IMR-90 (cell line): ENCODE measurements at regions not wholly inside any gene's neighbourhood (a gene's known extent, or its start where the extent isn't known, plus 50 kb on each side); places are given as distances from the start of the nearest gene placed in this dataset.
A peak's percentile ranks its signal among the peaks of the same experiment; 100 is the strongest.

Source experiments
- ATAC-seq: fragments of 200-7000 bp; cut with Tn5 transposase; 2 replicates; pipeline ENCODE4 v1.9.1; 2020; ENCODE audit warnings: low read depth, mild to moderate bottlenecking, moderate library complexity
- BruUV-seq: library from RNA; stranded (reverse); fragments of 400-500 nt; replicated peaks from 2 replicates; lab custom pipeline; 2021; lab: Mats Ljungman, UMichigan
- CTCF ChIA-PET: fragments of 300-600 bp; formaldehyde crosslinking; extraction: SDS; loops from one replicate; lab custom pipeline; 2021; ENCODE audit warnings: antibody characterized with exemption; lab: Yijun Ruan, JAX
- POLR2A ChIA-PET: fragments of 300-600 bp; sonication (Branson Sonifier 250); formaldehyde crosslinking; loops from one replicate; lab custom pipeline; 2022; ENCODE audit warnings: antibody characterized with exemption; ENCODE audit not compliant: unreplicated experiment; lab: Charles Lee
- DNase-seq: peaks from one replicate; pipeline ENCODE4 v3.0.0; 2013
- H2AFZ ChIP-seq: replicated peaks from 2 replicates; pipeline ENCODE3; 2013; ENCODE audit warnings: low read length, mild to moderate bottlenecking; ENCODE audit not compliant: poor library complexity
- H2AK5ac ChIP-seq: 2 replicates; pipeline ENCODE4 v1.6.1; 2013; ENCODE audit warnings: low read depth, low read length, inconsistent platforms
- H2AK9ac ChIP-seq: replicated peaks from 2 replicates; pipeline ENCODE3; 2013; ENCODE audit warnings: mild to moderate bottlenecking, low read depth, low read length, moderate library complexity; ENCODE audit not compliant: poor library complexity
- H2BK120ac ChIP-seq: 2 replicates; pipeline ENCODE4 v1.6.1; 2013; ENCODE audit warnings: low read depth, low read length, inconsistent platforms
- H2BK15ac ChIP-seq: 3 replicates; pipeline ENCODE4 v1.6.1; 2013; ENCODE audit warnings: low read depth, low read length, inconsistent platforms
- H2BK20ac ChIP-seq: 2 replicates; pipeline ENCODE4 v1.6.1; 2013; ENCODE audit warnings: low read depth, mild to moderate bottlenecking, inconsistent platforms, low read length, moderate library complexity
- H2BK5ac ChIP-seq: 2 replicates; pipeline ENCODE4 v1.6.1; 2013; ENCODE audit warnings: mild to moderate bottlenecking, low read depth, low read length, inconsistent platforms; ENCODE audit not compliant: poor library complexity, severe bottlenecking
- H3K14ac ChIP-seq: replicated peaks from 2 replicates; pipeline ENCODE4 v1.6.1; 2013; ENCODE audit warnings: low read depth, low read length, inconsistent platforms
- H3K18ac ChIP-seq: 2 replicates; pipeline ENCODE4 v1.6.1; 2013; ENCODE audit warnings: low read depth, low read length, control low read depth
- H3K23ac ChIP-seq: 2 replicates; pipeline ENCODE4 v1.6.1; 2013; ENCODE audit warnings: low read depth, low read length, inconsistent platforms
- H3K27ac ChIP-seq: 2 replicates; pipeline ENCODE4 v1.5.1; 2013; ENCODE audit warnings: mild to moderate bottlenecking, control low read depth, low read length; ENCODE audit not compliant: insufficient read depth
- H3K27me3 ChIP-seq: 2 replicates; pipeline ENCODE4 v1.6.1; 2013; ENCODE audit warnings: low read length; ENCODE audit not compliant: control insufficient read depth, insufficient read depth
- H3K36me3 ChIP-seq: 2 replicates; pipeline ENCODE4 v1.6.1; 2013; ENCODE audit warnings: low read length, mixed read lengths; ENCODE audit not compliant: control insufficient read depth, insufficient read depth
- H3K4ac ChIP-seq: 2 replicates; pipeline ENCODE4 v1.6.1; 2013; ENCODE audit warnings: low read depth, low read length, inconsistent platforms
- H3K4me1 ChIP-seq: 2 replicates; pipeline ENCODE4 v1.6.1; 2013; ENCODE audit warnings: low read length, mixed read lengths; ENCODE audit not compliant: control insufficient read depth, insufficient read depth
- H3K4me2 ChIP-seq: 2 replicates; pipeline ENCODE4 v1.6.1; 2013; ENCODE audit warnings: low read depth, mild to moderate bottlenecking, control low read depth, low read length, moderate library complexity
- H3K4me3 ChIP-seq: 2 replicates; pipeline ENCODE4 v1.5.1; 2013; ENCODE audit warnings: low read depth, mild to moderate bottlenecking, control low read depth, low read length, moderate library complexity; ENCODE audit not compliant: insufficient read depth
- H3K56ac ChIP-seq: 2 replicates; pipeline ENCODE4 v1.6.1; 2013; ENCODE audit warnings: low read length, inconsistent platforms; ENCODE audit not compliant: insufficient read depth; ENCODE audit errors: extremely low read depth
- H3K79me1 ChIP-seq, 2 experiments: 2 replicates each; pipeline ENCODE4 v1.6.1; 2013; ENCODE audit warnings: low read length in 2 of 2, inconsistent platforms in 1 of 2, low read depth in 1 of 2
- H3K9ac ChIP-seq: 2 replicates; pipeline ENCODE4 v1.6.1; 2013; ENCODE audit warnings: low read depth, low read length, control low read depth
- H3K9me1 ChIP-seq: 2 replicates; pipeline ENCODE4 v1.6.1; 2013; ENCODE audit warnings: low read length, inconsistent platforms; ENCODE audit not compliant: insufficient read depth
- H3K9me3 ChIP-seq: 2 replicates; pipeline ENCODE4 v1.6.1; 2013; ENCODE audit warnings: low read length; ENCODE audit not compliant: control insufficient read depth, insufficient read depth
- H4K20me1 ChIP-seq: 2 replicates; pipeline ENCODE4 v1.6.1; 2013; ENCODE audit warnings: low read length, inconsistent platforms; ENCODE audit not compliant: insufficient read depth
- H4K5ac ChIP-seq: 2 replicates; pipeline ENCODE4 v1.6.1; 2013; ENCODE audit warnings: mild to moderate bottlenecking, low read depth, low read length, control low read depth
- H4K8ac ChIP-seq, 2 experiments: 2 replicates each; pipeline ENCODE4 v1.6.1; 2013; ENCODE audit warnings: low read depth in 2 of 2, low read length in 2 of 2, control low read depth in 1 of 2, inconsistent platforms in 1 of 2
- H4K91ac ChIP-seq: 2 replicates; pipeline ENCODE4 v1.6.1; 2013; ENCODE audit warnings: low read depth, low read length, inconsistent platforms; ENCODE audit not compliant: insufficient read depth
- BHLHE40 ChIP-seq: fragments of 150-350 bp; IDR thresholded peaks from 2 replicates; pipeline ENCODE4 v1.6.1; 2016; ENCODE audit warnings: mild to moderate bottlenecking, low read depth, low read length
- CEBPB ChIP-seq: IDR thresholded peaks from 2 replicates; pipeline ENCODE4 v1.6.1; 2012; ENCODE audit warnings: low read depth, low read length, improper control_type of control experiment
- CHD1 ChIP-seq: IDR thresholded peaks from 2 replicates; pipeline ENCODE4 v1.6.1; 2012; ENCODE audit warnings: low read depth, low read length, improper control_type of control experiment
- CTCF ChIP-seq: conservative IDR thresholded peaks from 2 replicates; pipeline ENCODE4 v1.5.1; 2012; ENCODE audit warnings: mild to moderate bottlenecking, low read depth, low read length, improper control_type of control experiment
- ELK1 ChIP-seq: fragments of 150-350 bp; IDR thresholded peaks from 2 replicates; pipeline ENCODE4 v1.6.1; 2016; ENCODE audit warnings: low read depth, mild to moderate bottlenecking, low read length, moderate library complexity, borderline replicate concordance
- FOS ChIP-seq: fragments of 150-350 bp; IDR thresholded peaks from 2 replicates; pipeline ENCODE4 v1.6.1; 2016; ENCODE audit warnings: low read depth, low read length
- MAFK ChIP-seq: IDR thresholded peaks from 2 replicates; pipeline ENCODE4 v1.6.1; 2012; ENCODE audit warnings: low read depth, low read length, improper control_type of control experiment
- MAZ ChIP-seq: IDR thresholded peaks from 2 replicates; pipeline ENCODE4 v1.6.1; 2012; ENCODE audit warnings: low read depth, mild to moderate bottlenecking, low read length, improper control_type of control experiment, moderate library complexity, borderline replicate concordance
- NFE2L2 ChIP-seq: fragments of 150-350 bp; IDR thresholded peaks from 2 replicates; pipeline ENCODE4 v1.6.1; 2016; ENCODE audit warnings: low read depth, mild to moderate bottlenecking, low read length
- POLR2A ChIP-seq: IDR thresholded peaks from 2 replicates; pipeline ENCODE4 v1.6.1; 2012; ENCODE audit warnings: mild to moderate bottlenecking, low read depth, low read length
- RAD21 ChIP-seq: IDR thresholded peaks from 2 replicates; pipeline ENCODE4 v1.6.1; 2012; ENCODE audit warnings: low read length, improper control_type of control experiment
- RCOR1 ChIP-seq: IDR thresholded peaks from 2 replicates; pipeline ENCODE4 v1.6.1; 2012; ENCODE audit warnings: mild to moderate bottlenecking, low read length, improper control_type of control experiment; ENCODE audit not compliant: insufficient replicate concordance
- USF2 ChIP-seq: fragments of 150-350 bp; IDR thresholded peaks from 2 replicates; pipeline ENCODE4 v1.6.1; 2017; ENCODE audit warnings: mild to moderate bottlenecking, antibody characterized with exemption, low read length, low read depth
- WGBS, 2 experiments: methylation state at CpG; one replicate each; pipeline versions ENCODE4 v1.1.5 to v1.1.7; 2013; ENCODE audit warnings: missing lambda C conversion rate in 2 of 2; ENCODE audit not compliant: insufficient read length in 1 of 2; ENCODE audit errors: extremely low coverage in 2 of 2; 5-methylcytosine and 5-hydroxymethylcytosine counted together
- dilution Hi-C: fragments of 300-500 bp; cut with HindIII; formaldehyde crosslinking; loops from one replicate; pipeline ENCODE4 v1.14.3; 2018; ENCODE audit warnings: low sequenced_read_pairs; ENCODE audit not compliant: unreplicated experiment
- in situ Hi-C: fragments of 300-500 bp; cut with MboI; formaldehyde crosslinking; loops from 3 replicates; pipeline ENCODE4 v1.14.3; 2019; ENCODE audit warnings: low sequenced_read_pairs, inconsistent platforms, mixed read lengths
- intact Hi-C: fragments of 100-400 bp; cut with micrococcal nuclease; formaldehyde crosslinking; loops from 2 replicates; pipeline ENCODE4 v1.10.0; 2022

- H2BK5ac ChIP-seq: no peak overlapping the region
- ATAC-seq (peak; percentile 33), DNase-seq (peak; percentile 17)
- peak overlapping the region; percentile 5 for H2AK9ac ChIP-seq
- no peak overlapping the region for H3K4me2 ChIP-seq
- peak overlapping the region; percentile 25 for H2AFZ ChIP-seq
- H3K4ac ChIP-seq: peak overlapping the region; percentile 56; the same call in 1 of the 2 replicates
- ChIA-PET POLR2A (no interaction called here), CTCF (interaction anchor here (1.0 to 1.5 kb wide), 2 partner anchors 10 to 32 kb away, joined by 5 read pairs; no protein-coding TSS in a partner anchor)
- no peak overlapping the region for H3K9ac ChIP-seq
- no peaks in the 10 kb centered on the region for H3K9me3 ChIP-seq
- intact Hi-C loops (loop anchor here (5.0 kb wide), 1 partner anchor 54 kb away; the partner anchor contains the start of gene AKIRIN2), dilution Hi-C loops (no loop called here), in situ Hi-C loops (no loop called here)
- no peaks in the 10 kb centered on the region for H3K27me3 ChIP-seq
- no peak overlapping the region for H3K4me3 ChIP-seq
- no peaks in the 10 kb centered on the region for H4K20me1 ChIP-seq
- peak overlapping the region; percentile 49 for H3K14ac ChIP-seq
- H2BK20ac ChIP-seq: peak overlapping the region; percentile 59
- peak overlapping the region; percentile 30; the same call in 1 of the 2 replicates for H3K27ac ChIP-seq
- no peak overlapping the region; the same call in 1 of the 2 replicates for H3K18ac ChIP-seq
- H2BK120ac ChIP-seq: peak overlapping the region; percentile 28; the same call in 1 of the 2 replicates
- H3K4me1 ChIP-seq: peaks cover 5% of the 10 kb centered on the region; the same call in 1 of the 2 replicates
- no peaks in the 10 kb centered on the region for H3K36me3 ChIP-seq
- no peak overlapping the region for H3K23ac ChIP-seq
- peak overlapping the region in 1 of 2 experiments; percentile 30; a peak in 1 of 4 replicates for H4K8ac ChIP-seq
- peak overlapping the region; percentile 86 for H2BK15ac ChIP-seq
- peak overlapping the region; percentile 61; the same call in 1 of the 2 replicates for H4K91ac ChIP-seq
- H3K79me1 ChIP-seq: no peaks in the 10 kb centered on the region
- H3K56ac ChIP-seq: no peak overlapping the region
- TF ChIP-seq MAZ (no peak), POLR2A (no peak), RAD21 (no peak), NFE2L2 (no peak), FOS (no peak), CEBPB (no peak), BHLHE40 (no peak), USF2 (no peak), CHD1 (no peak), MAFK (no peak), CTCF (no peak), ELK1 (no peak), RCOR1 (no peak)
- H4K5ac ChIP-seq: no peak overlapping the region
- no CpG with 5 or more reads among the region's 7 CpGs for WGBS, 2 experiments
- H3K9me1 ChIP-seq: no peaks in the 10 kb centered on the region; the same call in 1 of the 2 replicates
- no peak overlapping the region; the same call in 1 of the 2 replicates for H2AK5ac ChIP-seq
- no TSS peak for BruUV-seq
Measured at GRCh38 chr6:87755708-87756671, 54.0 kb upstream of the AKIRIN2 start.
